GM12891 (cell line): ENCODE measurements at regions not wholly inside any gene's neighbourhood (a gene's known extent, or its start where the extent isn't known, plus 50 kb on each side); places are given as distances from the start of the nearest gene placed in this dataset.

Experiments used
- DNase-seq: peaks from one replicate; pipeline ENCODE4 v3.0.0; 2011; ENCODE audit warnings: low spot score; ENCODE audit not compliant: insufficient read length
- FAIRE-seq: peaks from 2 replicates; lab custom pipeline; 2011; peaks lifted over from hg19 to GRCh38; lab: Jason Lieb, UNC
- PAX5 ChIP-seq: IDR thresholded peaks from 2 replicates; pipeline ENCODE4 v1.6.1; 2011; ENCODE audit warnings: low read length, moderate library complexity, mild to moderate bottlenecking; ENCODE audit not compliant: insufficient read depth, severe bottlenecking
- POLR2A ChIP-seq: IDR thresholded peaks from 2 replicates; pipeline ENCODE4 v1.6.1; 2011; ENCODE audit warnings: low read depth, low read length, control low read depth
- POLR2AphosphoS5 ChIP-seq: IDR thresholded peaks from 2 replicates; pipeline ENCODE4 v1.6.1; 2011; ENCODE audit warnings: low read depth, low read length, control low read depth
- POU2F2 ChIP-seq: IDR thresholded peaks from 2 replicates; pipeline ENCODE4 v1.6.1; 2011; ENCODE audit warnings: low read depth, mild to moderate bottlenecking, control low read depth, low read length, moderate library complexity
- SPI1 ChIP-seq: IDR thresholded peaks from 2 replicates; pipeline ENCODE4 v1.6.1; 2011; ENCODE audit warnings: low read depth, low read length, control low read depth
- TAF1 ChIP-seq: IDR thresholded peaks from 2 replicates; pipeline ENCODE4 v1.6.1; 2011; ENCODE audit warnings: low read depth, low read length, control low read depth

DNA sequence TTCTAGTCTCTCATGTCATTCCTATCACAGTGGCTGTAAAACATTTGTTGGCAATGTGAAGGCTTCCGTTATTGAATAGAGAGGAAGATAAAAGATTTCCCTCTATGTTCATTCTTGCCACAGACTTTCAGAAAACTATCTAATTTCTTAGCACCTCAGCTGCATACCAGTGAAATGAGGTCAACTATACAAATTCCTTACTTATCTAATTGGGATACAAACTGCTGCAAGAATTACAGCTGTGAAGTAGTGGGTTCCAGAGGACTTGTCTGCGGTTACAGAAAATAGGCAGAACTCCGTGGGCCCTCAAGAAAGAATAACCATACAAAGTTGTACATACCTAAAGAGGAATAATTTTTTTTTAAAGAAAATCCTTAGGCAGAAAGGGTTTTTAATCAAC is 175.8 kb downstream of the PPP1R2C start:
- no peak for FAIRE-seq
- TF ChIP-seq POLR2AphosphoS5 (no peak), POU2F2 (no peak), PAX5 (no peak), TAF1 (no peak), SPI1 (no peak), POLR2A (no peak)
- DNase-seq = no peak

GRCh38 chrX:42597481-42597880 is 180.5 kb downstream of the PPP1R2C start:
- FAIRE-seq (no peak), DNase-seq (no peak)
- no peak for TF ChIP-seq PAX5

- FAIRE-seq = no peak
- no peak for DNase-seq
- TF ChIP-seq TAF1 (no peak), POU2F2 (no peak), SPI1 (no peak), POLR2A (no peak), PAX5 (no peak), POLR2AphosphoS5 (no peak)
Observed at GRCh38 chrX:42585842-42586621, 191.9 kb downstream of the PPP1R2C start.

DNA sequence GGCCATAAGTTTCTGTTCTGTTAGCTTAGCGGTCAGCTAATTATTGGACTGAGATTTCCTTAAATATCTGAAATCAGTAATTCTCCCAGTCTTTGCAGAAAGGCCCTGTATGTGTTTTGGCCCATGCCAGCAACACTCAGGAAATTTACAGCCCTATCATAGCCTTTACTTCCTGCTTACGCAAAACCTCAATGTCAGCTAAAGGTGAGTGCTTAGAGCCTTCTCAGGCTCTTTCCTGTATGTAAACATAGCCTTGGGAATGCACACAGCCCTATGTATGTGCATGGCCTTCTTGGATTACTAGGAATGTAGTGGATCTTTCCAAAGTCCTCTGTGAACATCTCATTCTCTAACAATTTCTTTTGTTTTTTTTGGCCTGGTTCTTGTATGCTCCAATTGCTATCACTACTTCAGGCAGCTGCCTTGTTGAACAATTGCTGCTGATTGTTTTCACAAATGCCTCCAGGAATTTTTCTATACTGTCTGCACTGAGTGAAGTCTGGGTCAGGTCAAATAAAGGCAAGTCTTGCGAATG is 200.0 kb downstream of the PPP1R2C start:
- DNase-seq = no peak

DNA sequence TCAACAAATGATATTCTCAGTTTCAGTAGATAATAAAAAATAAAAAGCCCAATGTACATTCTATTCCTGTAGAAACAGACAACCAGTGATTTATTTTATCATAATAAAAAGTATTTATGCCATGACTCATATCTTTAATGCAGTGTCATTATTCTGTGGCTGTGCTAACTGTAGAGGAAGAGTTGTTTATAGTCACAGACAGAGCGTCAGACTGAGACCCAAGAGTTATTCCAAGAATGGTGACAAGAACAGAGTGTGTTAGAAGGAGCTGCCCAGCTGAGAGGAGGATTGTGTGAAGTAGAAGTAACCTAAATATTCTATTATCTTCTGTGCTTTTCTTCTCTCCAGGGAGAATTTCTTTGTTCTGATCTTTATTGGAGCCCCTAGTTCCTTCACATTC is 210.7 kb downstream of the PPP1R2C start:
- TF ChIP-seq POU2F2 = no peak
- no peak for TF ChIP-seq POLR2A
- FAIRE-seq (no peak), DNase-seq (no peak)

More for the DNA sequence above, 200.0 kb downstream of the PPP1R2C start:
- TF ChIP-seq TAF1 = no peak
- no peak for TF ChIP-seq PAX5
- TF ChIP-seq SPI1 = no peak
- no peak for TF ChIP-seq POU2F2
- TF ChIP-seq POLR2A = no peak
- TF ChIP-seq POLR2AphosphoS5 = no peak
- FAIRE-seq = no peak

DNA sequence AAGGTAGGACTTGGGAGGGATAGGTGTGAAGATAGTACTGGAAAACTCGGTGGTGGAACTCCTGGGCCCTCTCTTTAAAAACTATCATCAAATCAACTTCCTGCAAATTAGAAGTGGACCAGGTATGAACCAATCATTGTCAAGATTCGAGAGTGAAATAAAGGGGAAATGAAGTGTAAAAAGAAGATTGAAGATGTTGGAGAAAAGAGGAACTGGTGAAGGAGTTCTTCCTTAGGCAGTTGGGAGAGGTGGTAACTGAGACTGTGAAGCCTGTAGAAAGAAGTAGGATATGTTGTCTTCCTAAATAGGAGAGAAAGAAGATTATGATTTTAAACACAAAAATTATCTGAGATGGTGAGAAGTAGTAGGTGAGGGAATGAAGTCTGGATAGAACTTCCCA is 212.2 kb downstream of the PPP1R2C start:
- DNase-seq = no peak

DNA sequence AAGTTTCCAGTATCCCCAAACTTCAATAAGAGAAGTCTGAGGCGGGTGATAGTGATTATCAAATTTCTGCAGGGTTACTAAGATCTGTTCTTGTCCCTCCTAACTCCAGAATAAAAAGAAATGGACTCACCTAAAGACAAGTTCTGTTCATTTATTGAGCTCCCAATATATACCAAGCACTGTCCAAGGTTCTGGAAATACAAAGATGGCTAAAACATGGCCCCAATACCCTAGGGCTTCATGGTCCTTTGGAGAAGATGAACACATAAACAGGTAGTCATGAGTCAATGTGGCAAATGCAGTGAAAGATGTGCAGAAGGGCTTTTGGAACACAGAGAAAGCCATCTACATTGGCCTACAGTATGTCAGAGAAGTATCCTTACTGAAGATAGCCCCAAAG is 231.2 kb downstream of the PPP1R2C start:
- FAIRE-seq = no peak
- DNase-seq = no peak
- TF ChIP-seq POU2F2 (no peak), SPI1 (no peak), POLR2AphosphoS5 (no peak), POLR2A (no peak), PAX5 (no peak), TAF1 (no peak)

More for the DNA sequence above, 212.2 kb downstream of the PPP1R2C start:
- TF ChIP-seq PAX5 (no peak), POLR2AphosphoS5 (no peak), SPI1 (no peak), TAF1 (no peak), POU2F2 (no peak), POLR2A (no peak)
- no peak for FAIRE-seq

- FAIRE-seq = no peak
- TF ChIP-seq POU2F2 (no peak), TAF1 (no peak), POLR2AphosphoS5 (no peak), PAX5 (no peak), SPI1 (no peak), POLR2A (no peak)
- no peak for DNase-seq
Observed at GRCh38 chrX:42544883-42545282, 233.1 kb downstream of the PPP1R2C start.

- TF ChIP-seq POLR2AphosphoS5 (no peak), TAF1 (no peak), PAX5 (no peak), POU2F2 (no peak), POLR2A (no peak), SPI1 (no peak)
- DNase-seq (no peak), FAIRE-seq (no peak)
Observed at GRCh38 chrX:42541554-42541953, 236.4 kb downstream of the PPP1R2C start.

GRCh38 chrX:42540146-42540545 is 237.8 kb downstream of the PPP1R2C start:
- no peak for FAIRE-seq
- TF ChIP-seq POU2F2 (no peak), PAX5 (no peak), TAF1 (no peak), POLR2AphosphoS5 (no peak), SPI1 (no peak), POLR2A (no peak)
- DNase-seq = no peak
